GM20000 (cell line): ENCODE measurements at regions not wholly inside any gene's neighbourhood (a gene's known extent, or its start where the extent isn't known, plus 50 kb on each side); places are given as distances from the start of the nearest gene placed in this dataset.
"Not testable (repeated sequence)": the region's sequence is repeated elsewhere in the genome, so short reads cannot be mapped to it uniquely, and the experiment has no call there.

Experiments
- DNase-seq: peaks from one replicate; pipeline ENCODE4 v3.0.0; 2012; ENCODE audit warnings: low spot score
- CTCF ChIP-seq: IDR thresholded peaks from 2 replicates; pipeline ENCODE4 v1.5.1; 2012; ENCODE audit warnings: mild to moderate bottlenecking, control low read depth; ENCODE audit errors: extremely low read depth, missing control alignments

GRCh38 chr3:75272691-75273090, 391.4 kb upstream of the FRG2C start:
- no peak for TF ChIP-seq CTCF
- no peak for DNase-seq

GRCh38 chr3:75285531-75286148, 378.5 kb upstream of the FRG2C start:
- not testable (repeated sequence) for DNase-seq

GRCh38 chr3:75288972-75289574, 375.1 kb upstream of the FRG2C start:
- not testable (repeated sequence) for DNase-seq

GRCh38 chr3:75294124-75294523, 370.0 kb upstream of the FRG2C start:
- DNase-seq: peak; percentile 46
- no peak for TF ChIP-seq CTCF

- TF ChIP-seq CTCF: no peak
- no peak for DNase-seq
Measured at GRCh38 chr3:75295013-75295412, 369.1 kb upstream of the FRG2C start.

GRCh38 chr3:75296858-75297257, 367.3 kb upstream of the FRG2C start:
- TF ChIP-seq CTCF: no peak
- DNase-seq: no peak

- no peak for TF ChIP-seq CTCF
- DNase-seq: no peak
Measured at GRCh38 chr3:75300606-75301005, 363.5 kb upstream of the FRG2C start.

GRCh38 chr3:75301050-75301449, 363.1 kb upstream of the FRG2C start:
- not testable (repeated sequence) for DNase-seq

GRCh38 chr3:75303741-75304140, 360.4 kb upstream of the FRG2C start:
- TF ChIP-seq CTCF: no peak
- DNase-seq: no peak
